NCI-H128 (cell line): ENCODE measurements at regions not wholly inside any gene's neighbourhood (a gene's known extent, or its start where the extent isn't known, plus 50 kb on each side); places are given as distances from the start of the nearest gene placed in this dataset.
"Not testable (repeated sequence)": the region's sequence is repeated elsewhere in the genome, so short reads cannot be mapped to it uniquely, and the experiment has no call there.

Experiments used
- DNase-seq: peaks from one replicate; lab custom pipeline; 2025; ENCODE audit not compliant: unreplicated experiment; lab: John Stamatoyannopoulos, UW

DNA sequence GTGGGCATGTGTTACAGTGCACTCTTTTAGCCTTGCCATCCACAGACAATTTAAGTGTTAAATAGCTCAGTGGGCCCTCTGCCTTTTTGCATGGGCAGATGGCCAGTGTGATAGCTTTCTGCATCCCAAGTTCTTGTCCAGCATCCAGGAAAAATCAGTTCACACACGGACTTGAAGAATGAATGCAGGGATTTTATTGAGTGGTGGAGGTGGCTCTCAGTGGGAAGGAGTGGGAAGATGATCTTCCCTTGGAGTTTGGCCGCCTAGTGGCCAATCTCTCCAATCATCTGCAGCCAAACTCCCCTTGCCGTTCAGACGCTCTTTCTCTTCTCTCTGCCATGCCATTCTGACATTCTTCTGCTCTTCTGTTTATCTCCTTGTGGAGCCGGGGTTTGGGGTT is 322.4 kb upstream of the GRAMD2B start:
- no peak for DNase-seq

DNA sequence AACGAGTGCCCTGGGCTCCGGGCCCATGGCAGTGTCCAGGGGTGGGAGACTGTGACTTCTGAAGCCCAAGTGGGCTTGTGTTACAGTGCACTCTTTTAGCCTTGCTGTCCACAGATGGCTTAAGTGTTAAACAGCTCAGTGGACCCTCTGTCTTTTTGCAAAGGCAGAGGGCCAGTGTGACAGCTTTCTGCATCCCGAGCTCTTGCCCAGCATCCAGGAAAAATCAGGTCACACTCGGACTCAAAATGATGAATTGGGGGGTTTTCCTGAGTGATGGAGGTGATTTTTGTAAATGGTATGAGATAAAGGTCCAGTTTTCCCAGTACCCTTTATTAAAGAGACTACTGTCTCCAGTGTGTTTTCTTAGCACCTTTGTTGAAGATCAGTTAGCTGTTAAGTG is 321.3 kb upstream of the GRAMD2B start:
- DNase-seq, result no peak

DNA sequence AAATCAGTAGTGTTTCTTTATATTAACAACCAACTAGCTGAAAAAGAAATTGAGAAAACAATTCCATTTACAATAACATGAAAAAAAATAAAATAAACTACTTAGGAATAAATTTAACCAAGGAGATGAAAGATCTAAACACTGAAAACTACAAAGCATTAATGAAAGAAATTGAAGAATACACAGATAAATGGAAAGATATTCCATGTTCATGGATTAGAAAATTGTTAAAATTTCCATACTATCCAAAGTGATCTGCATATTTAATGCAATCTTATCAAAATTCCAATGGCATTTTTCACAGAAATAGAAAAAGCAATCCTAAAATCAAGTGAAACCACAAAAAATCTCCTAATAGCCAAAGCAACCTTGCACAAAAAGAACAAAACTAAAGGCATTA is 320.2 kb upstream of the GRAMD2B start:
- DNase-seq, result no peak

DNA sequence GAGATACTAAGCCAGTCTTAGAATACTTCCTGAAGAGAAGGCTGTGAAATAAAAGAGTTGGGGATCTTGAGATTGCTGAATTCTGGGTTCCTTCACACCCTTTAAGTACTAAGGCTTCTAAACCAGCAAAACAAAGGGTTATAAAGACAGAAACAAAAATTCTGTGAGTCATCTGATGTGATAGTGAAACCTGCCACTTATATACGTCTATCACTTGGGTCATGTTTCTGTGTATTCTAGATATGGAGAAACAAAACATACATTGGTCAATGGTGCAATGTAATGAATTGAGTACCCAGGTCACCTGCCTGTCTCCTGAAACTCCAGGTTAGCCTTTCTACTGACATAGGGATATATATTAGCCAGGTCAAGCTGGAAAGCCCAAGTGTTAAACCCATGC is 319.3 kb upstream of the GRAMD2B start:
- DNase-seq, result no peak

DNA sequence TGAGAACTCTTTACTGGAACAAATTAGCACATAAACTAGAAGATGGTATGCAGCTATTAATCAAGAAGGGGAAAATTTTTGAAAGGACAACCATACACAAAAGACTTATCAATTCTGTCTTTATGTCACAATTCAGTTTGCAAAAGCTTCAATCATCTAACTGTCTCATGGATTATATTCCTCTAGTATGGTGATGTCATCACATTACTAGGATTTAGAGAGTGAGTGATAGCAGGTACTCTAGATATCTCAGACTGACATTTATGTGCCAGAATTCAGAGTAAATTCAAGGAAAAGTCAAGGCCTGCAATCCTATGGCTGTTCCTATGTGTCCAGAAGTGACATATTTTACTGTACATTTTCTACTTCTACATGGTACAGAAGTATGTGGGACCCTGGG is 318.9 kb upstream of the GRAMD2B start:
- no peak for DNase-seq

DNA sequence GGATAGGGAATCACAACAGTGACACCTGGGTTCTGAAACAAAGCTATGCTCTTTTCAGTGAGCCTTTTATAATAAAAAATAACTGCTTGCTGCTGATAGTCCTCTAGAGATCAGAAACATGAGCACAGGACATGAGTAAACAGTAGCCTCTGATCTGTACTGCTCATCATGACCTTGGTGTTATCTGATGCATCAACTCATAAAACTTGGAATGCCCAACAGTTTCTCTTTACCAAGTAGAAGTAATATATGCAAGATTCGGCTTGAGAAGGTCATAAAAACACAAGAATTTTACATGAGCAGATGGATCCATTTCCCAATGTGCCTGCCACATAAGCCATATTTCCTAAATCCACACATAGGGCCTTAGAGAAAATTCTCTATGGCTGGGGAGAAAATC is 318.3 kb upstream of the GRAMD2B start:
- no peak for DNase-seq

DNA sequence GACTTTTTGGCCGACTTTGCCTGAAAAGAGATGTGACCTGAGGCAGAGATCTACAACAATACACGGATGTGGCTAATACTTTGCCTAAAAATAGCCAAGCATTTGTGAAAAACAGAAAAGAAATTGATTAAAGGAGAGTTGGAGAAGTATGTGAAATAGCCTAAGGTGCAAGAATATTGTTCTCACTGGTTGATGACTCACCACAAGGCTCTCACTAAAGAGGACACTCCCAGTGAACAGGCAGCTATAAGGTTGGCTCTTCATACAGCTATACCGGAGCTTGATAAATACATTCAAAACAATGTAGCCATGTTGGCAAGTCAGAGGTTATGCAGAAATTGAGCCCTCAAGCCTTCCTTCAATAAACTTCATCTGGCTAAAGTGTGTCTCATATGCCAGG is 317.2 kb upstream of the GRAMD2B start:
- no peak for DNase-seq

DNA sequence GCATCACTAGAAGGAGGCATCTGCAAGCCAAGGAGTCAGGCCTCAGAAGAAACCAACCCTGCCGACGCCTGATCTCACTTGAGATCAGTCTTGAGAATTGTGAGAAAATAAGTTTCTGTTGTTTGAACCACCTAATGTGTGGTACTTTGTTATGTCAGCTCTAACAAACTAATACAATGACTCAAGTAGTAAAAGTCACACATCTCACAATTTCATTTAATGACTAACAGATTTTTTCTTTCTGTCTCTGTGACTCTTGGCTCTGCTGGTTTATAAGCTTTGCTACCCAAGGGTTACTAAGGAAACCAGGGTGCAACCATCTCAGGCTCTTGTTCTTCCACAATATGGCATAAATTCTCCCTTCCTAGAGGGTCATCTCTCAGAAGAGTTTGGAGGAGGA is 315.8 kb upstream of the GRAMD2B start:
- DNase-seq, result no peak

DNA sequence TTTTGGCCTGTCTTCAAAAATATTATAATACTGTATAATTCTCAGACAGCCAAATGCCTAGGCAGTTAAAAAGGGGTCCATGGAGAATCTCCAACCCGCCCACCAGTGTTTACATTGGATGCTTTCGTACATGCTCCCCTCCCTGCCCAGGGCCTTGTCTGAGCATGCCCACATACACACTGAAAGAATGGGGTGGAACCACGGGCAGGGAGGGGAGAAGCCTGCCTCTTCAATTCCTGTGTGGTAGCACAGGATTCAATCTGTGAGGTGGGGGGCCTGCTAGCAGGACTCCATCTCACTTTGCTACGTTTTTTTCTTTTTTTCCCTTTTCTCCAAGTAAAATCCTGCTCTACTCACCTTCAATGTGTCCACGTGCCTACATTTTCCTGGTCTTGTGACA is 314.7 kb upstream of the GRAMD2B start:
- no peak for DNase-seq

DNA sequence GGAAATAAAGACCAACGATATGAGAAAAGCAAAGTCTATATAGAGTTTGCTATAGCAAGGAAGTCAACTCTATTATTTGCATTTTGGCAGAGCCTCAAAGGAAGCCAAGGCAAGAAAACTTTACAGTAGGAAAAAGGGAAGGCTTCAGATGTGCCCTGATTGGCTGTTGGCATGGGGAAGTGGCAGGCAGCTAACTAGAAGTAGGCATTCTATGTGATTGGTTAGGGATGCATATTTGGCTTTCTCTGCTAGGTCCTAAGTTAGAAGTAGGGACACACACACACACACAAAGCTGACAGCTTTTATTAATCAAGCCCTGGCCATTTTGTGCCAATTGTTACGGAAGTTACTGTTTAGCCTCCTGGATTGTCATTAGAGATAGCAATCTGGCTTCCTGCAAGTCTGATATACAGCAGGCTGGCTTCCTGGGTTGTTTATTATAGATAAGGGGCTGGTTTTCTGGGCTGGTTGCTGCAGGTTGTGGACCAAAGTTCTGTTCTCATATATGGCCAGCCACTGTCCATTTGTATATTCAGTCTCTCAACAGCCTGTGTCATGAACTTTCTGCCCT is 308.1 kb upstream of the GRAMD2B start:
- DNase-seq, result no peak

DNA sequence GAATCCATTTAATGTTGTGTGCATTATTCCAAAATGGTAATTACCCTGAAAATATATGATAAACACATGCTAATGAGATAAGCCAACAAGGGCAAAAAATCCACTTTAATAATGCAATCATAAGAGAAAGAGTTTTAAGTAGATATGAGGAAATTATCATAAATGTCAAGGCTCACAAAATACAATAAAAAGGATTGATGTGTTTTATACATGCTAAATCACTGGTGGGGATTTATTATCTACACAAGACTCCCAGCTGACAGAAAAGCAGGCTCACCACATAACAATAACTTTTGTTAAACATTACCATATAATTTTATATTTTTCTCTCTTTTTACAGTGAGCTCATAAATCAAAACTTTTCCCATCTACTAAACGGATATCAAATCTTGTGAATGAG is 306.2 kb upstream of the GRAMD2B start:
- DNase-seq, result no peak

DNA sequence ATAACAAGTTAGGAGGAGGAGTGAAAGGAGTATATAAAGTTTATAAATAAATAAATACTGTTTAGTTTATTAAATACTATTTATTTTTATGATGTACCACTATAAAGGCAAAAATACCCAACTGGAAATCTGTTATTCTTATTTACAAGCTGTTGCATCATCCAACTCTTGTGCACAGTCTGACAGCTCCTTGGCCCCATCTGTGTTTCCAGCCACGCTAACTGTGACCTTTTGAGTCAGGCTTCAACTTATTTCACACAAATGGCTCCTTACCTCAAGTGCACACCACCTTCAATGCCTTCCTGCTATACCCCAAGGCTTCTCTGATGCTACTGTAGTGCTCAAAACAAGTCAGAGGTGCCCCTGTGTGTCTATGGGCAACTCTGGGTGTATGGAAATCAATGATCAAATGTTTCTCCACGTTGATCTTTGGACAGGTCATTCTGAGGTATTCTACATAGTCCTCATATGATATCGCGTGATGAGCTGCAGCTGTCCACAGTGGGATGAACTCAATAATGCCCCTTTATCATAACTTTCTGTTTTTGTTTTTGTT is 303.2 kb upstream of the GRAMD2B start:
- no peak for DNase-seq

DNA sequence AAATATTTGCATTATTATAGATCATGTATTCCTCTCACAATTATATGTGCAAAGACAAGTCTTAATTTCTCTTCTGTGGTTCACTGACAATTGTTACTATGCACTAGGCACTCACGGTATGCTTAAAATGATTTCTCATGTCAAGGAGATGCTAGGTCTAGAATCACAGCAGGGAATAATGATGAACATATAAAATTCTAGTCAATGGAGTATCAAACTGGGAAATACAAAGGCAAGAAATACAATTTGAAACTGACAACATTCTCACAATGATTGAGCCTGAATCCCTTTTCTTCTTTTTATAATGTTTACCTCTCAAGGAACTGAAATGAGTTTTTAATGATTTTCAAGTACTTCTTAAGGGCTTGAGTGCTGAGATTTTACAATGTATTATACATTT is 302.3 kb upstream of the GRAMD2B start:
- no peak for DNase-seq

DNA sequence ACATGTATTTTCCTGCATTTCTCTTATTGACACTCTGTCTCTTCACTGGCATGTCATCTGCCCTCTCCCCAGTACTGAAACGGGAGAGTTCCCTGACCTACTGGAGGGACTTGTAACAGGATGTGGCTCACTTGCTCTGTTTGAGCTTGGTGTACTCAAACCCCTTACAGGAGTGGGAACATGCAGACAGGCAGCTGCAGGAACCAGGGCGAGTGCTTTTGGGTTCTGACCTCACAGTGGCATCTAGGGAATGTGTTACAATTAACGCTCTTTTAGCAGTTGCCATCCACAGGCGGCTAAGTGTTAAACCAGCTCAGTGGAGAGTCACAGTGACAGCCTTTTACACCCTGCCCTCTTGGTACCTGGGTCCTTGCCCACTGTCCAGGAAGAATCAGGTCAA is 300.3 kb upstream of the GRAMD2B start:
- no peak for DNase-seq

DNA sequence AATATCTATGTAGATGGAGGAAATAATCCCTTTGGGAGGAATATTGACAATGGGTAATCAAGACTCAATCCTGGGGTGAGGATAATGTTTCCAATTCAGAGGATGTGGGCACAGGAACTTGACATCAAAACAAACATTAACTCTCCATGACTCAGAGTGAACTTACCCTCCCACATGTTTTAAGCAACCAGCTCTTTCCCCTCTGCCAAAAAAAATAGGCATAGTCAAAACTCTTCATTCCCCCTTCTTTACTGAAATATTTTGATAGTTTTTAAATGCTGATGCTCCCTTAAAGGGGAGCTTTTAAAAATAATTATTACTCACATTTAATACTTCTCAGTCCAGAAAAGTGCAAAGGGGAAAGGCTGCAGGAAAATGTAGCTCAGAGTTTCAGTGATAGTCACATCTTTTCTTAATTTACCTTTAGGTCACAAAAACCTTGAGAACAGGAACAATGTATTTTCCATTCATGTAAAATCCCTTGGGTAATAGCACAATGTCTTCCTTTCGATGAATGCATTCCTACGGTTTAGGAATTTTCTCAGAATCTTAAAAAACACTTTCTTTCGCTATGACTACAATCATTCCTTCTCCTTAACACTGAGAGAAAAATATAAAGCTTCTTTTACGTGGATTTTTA is 298.4 kb upstream of the GRAMD2B start:
- DNase-seq, result no peak

DNA sequence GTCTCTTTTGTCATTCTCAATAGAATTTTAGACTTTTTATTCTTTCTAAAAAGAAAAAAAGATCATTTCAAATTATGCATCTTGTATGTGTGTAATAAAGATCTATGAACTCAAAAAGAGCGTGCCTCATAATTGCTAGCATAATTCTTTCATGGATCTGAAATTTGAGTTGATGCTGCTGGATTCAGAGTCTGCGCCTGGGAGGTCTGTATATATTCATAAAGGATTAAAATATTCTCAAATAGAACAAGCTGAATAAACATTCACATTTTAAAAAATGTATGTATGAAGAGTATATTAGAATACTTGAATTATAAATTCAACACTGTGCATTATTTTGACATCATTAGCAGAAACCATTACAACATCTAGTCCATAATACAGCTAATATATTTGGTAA is 297.8 kb upstream of the GRAMD2B start:
- DNase-seq, result no peak

DNA sequence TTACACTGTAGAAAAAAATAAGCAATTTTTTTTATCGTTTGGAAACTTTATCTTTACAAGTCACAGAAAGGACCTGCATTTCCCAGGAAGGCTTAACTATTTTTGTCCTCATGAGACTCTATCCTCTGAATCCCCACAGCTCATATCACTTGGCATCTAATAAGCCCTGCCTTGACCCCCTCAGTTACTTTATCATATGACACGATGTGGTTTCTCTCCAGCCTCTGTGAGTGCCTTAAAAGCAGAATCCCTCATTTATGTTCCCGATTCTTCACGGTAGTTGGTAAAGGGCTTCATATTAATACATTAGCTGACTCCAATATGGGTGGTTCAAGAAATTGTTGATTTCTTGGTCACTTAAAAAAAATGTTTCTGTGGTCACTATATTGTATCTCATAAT is 296.6 kb upstream of the GRAMD2B start:
- no peak for DNase-seq

DNA sequence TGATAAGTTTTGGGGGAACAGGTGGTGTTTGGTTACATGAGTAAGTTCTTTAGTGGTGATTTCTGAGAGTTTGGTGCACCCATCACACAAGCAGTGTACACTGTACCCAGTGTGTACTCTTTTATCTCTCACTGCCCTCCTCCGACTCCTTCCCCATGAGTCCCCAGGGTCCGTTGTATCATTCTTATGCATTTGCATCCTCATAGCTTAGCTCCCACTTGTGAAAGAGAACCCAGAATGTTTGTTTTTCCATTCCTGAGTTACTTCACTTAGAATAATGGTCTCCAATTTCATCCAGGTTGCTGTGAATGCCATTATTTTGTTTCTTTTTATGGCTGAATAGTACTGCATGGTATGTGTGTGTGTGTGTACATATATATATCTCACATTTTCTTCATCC is 295.8 kb upstream of the GRAMD2B start:
- not testable (repeated sequence) for DNase-seq

DNA sequence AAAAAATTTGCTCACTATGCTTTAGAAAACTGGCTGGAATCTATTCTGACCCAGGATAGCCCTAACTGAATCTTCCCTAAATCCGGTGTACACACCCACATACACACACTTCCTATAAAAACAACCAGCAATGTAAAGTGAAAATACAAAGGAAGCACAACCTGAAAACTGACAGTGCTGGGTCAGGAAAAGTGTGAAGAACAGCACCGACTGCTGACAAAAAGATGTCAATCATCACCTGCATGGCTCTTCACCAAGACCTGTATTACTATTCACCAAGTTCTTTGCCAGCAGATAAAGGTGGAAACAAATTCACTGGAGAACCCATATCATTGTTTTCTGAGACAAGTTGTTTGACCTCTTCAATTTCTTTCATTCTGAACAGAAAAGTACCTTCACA is 293.8 kb upstream of the GRAMD2B start:
- no peak for DNase-seq

DNA sequence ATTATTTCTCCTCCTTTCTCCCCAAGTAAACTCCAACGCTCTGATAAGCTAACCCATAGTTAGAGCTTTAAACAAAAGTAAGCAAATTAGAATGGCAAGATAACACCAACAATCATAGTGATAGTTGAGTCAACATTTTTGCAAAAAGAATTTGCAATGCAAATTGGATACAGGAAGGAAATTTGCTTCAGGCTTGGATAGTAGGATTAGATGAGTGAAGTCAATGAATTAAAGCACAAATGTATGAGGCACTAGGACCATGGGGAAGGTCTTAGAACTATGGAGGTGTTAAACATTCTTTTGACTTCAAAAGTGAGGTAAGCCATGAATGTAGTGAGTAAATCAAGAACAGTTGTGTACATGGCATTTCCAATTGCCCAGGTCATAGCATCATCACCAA is 289.8 kb upstream of the GRAMD2B start:
- DNase-seq, result no peak

DNA sequence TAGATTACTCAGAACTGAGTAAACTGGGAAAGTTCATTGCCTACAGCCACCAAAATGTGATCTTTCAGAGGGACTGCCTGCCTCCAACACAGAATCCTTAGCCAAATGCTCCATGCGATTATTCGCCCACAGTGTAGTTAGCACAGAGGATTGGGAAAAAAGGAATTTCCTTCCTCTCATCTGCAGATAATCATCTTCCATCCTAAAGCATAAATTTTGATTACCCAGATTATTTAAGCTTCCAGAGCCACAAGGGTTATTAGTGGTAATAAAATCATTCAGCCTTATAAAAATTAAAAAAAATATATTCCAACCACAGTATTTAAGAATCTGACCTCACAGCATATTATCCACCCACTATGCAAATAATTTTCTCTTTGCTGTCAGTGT is 285.3 kb upstream of the GRAMD2B start:
- DNase-seq, result no peak

DNA sequence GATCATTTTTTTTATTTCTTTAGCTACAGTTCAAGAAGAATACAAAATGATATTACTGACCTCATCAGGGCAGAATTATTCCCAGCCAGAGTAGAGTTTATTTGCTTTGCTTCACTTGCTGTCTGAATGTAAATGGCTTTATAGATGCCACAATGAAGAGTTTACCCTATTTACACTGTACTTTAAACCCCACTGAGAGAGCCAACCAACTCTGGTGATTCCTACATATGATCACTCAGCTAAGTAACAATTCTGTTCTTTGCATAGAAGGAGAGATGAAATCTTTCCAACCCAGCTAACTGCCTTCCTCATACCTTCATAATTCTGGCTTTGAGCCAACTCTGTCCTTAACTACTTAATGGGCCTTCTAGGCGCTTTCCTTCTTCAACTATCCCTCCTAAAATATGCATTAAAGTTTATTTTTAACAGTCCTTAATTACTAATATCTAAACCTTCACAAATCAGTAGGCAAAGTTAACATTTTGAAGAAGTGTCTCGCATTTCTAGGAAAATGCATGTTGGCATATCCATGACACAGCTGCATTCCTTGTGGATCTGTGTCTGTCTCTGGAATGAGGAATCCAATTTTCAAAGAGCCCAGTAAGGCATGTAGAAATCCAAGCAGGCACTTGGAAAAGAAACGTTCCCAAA is 284.8 kb upstream of the GRAMD2B start:
- peak; percentile 9 for DNase-seq

DNA sequence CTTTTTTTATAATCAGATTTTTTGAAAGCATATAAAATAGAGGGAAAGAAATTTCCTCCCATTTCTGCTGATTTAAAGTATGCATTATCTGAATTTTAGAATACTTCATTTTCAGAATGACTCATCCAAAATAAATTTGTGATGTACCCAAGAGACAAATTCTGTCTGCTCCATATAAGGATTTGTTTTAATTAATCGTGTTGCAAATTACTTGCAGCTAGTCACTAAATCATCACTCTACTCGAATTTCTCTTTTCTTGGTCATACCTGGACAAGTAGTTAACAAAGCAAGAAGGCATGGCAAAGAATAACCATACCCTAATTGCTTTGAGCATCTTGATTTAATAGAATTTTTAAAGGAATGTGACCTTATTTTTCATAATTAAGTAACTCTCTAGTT is 284.1 kb upstream of the GRAMD2B start:
- DNase-seq, result no peak
